ENCODE measurements at regions not wholly inside any gene's neighbourhood (a gene's known extent, or its start where the extent isn't known, plus 50 kb on each side); places are given as distances from the start of the nearest gene placed in this dataset.

DNA sequence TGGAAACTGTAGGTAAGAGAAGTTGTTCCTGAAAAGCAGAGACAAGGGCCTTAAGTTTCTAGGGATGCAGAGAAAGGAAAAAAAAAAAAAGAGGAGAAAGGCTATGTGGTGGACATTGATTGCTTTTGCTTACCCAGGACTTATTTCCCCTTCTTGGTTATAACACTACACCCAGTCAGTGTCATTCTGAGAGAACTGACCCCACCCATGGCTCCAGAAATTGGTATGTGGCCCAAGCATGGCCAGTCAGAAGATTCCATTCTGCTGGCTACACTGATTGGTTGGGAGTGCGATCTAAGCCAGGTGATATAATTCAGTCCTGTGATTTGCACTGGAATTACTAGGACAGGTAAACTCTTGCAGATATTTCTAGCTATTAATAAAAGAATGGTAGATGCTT is 62.2 kb upstream of the EXOC4 start:
- no CpG with 5 or more reads among the region's 1 CpG for WGBS (ENCODE audit: extremely low coverage, insufficient read length, low lambda C conversion rate)
- Mint-ChIP-seq H3K4me1 (peaks cover 14 to 22% of the 10 kb centered on the region in 2 experiments), H3K4me3 (no peak overlapping the region), H3K27ac (no peak overlapping the region), H3K36me3 (ENCODE audit: insufficient read depth in 1 of 3, low read depth in 3 of 3) (no peaks in the 10 kb centered on the region), H3K9me3 (no peaks in the 10 kb centered on the region), H3K27me3 (ENCODE audit: low read depth) (no peaks in the 10 kb centered on the region)
- no peak overlapping the region for H3K27ac ChIP-seq (ENCODE audit: insufficient read length, low read depth, low read length)
- no peak overlapping the region for H3T11ph ChIP-seq (ENCODE audit: low read length)
- no peak overlapping the region for H3K4me2 ChIP-seq (ENCODE audit: insufficient read depth, insufficient read length, low read length)
- H2AFZ ChIP-seq (ENCODE audit: low read length), result no peak overlapping the region
- no peak overlapping the region for H3K18ac ChIP-seq (ENCODE audit: insufficient read length, low read depth, low read length)
- no peak overlapping the region for H4K5ac ChIP-seq (ENCODE audit: insufficient read length, low read depth, low read length)
- no peak overlapping the region for H3K9ac ChIP-seq (ENCODE audit: extremely low read depth, insufficient read length, low read length)
- H2BK5ac ChIP-seq (ENCODE audit: insufficient read length, low read length), result no peak overlapping the region
- no peak overlapping the region for H3K14ac ChIP-seq (ENCODE audit: insufficient read depth, low read length)
- H4K20me1 ChIP-seq (ENCODE audit: control insufficient read depth, insufficient read depth, insufficient read length), result no peaks in the 10 kb centered on the region
- no peak for DNase-seq
- H3K4me1 ChIP-seq (ENCODE audit: insufficient read depth, low read length), result peaks cover 8% of the 10 kb centered on the region; the same call in 1 of the 2 replicates
- H4K91ac ChIP-seq (ENCODE audit: insufficient read length, low read depth, low read length), result no peak overlapping the region
- no peaks in the 10 kb centered on the region for H3K79me2 ChIP-seq (ENCODE audit: insufficient read depth, low read length)
- no peaks in the 10 kb centered on the region for H3K79me1 ChIP-seq (ENCODE audit: insufficient read depth, low read depth, low read length, poor library complexity, severe bottlenecking)
- H3K56ac ChIP-seq (ENCODE audit: insufficient read length, low read depth, low read length), result no peak overlapping the region
- H2BK120ac ChIP-seq (ENCODE audit: low read depth, low read length, poor library complexity, severe bottlenecking), result no peak overlapping the region
- no peak overlapping the region for H3K4ac ChIP-seq (ENCODE audit: low read depth, low read length)
- H2BK20ac ChIP-seq (ENCODE audit: low read depth, low read length, poor library complexity, severe bottlenecking), result no peak overlapping the region
- TF ChIP-seq, protein P1, sequence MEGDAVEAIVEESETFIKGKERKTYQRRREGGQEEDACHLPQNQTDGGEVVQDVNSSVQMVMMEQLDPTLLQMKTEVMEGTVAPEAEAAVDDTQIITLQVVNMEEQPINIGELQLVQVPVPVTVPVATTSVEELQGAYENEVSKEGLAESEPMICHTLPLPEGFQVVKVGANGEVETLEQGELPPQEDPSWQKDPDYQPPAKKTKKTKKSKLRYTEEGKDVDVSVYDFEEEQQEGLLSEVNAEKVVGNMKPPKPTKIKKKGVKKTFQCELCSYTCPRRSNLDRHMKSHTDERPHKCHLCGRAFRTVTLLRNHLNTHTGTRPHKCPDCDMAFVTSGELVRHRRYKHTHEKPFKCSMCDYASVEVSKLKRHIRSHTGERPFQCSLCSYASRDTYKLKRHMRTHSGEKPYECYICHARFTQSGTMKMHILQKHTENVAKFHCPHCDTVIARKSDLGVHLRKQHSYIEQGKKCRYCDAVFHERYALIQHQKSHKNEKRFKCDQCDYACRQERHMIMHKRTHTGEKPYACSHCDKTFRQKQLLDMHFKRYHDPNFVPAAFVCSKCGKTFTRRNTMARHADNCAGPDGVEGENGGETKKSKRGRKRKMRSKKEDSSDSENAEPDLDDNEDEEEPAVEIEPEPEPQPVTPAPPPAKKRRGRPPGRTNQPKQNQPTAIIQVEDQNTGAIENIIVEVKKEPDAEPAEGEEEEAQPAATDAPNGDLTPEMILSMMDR (conservative IDR thresholded peaks at IDR 0.05), result no peak
- H2BK12ac ChIP-seq (ENCODE audit: insufficient read length, low read depth, low read length), result no peak overlapping the region
- H2AK5ac ChIP-seq (ENCODE audit: insufficient read length, low read length), result no peak overlapping the region
- H3K23me2 ChIP-seq (ENCODE audit: insufficient read length, low read depth, low read length, poor library complexity, severe bottlenecking), result no peaks in the 10 kb centered on the region
- H4K8ac ChIP-seq (replicated peaks; ENCODE audit: insufficient read length, low read depth, low read length), result no peak overlapping the region
- no peaks in the 10 kb centered on the region for H3K27me3 ChIP-seq (ENCODE audit: insufficient read depth, low read length)
- H3K9me3 ChIP-seq (ENCODE audit: control insufficient read depth, low read depth, low read length), result no peaks in the 10 kb centered on the region
- no peak overlapping the region for H3K23ac ChIP-seq (ENCODE audit: insufficient read length, low read depth, low read length)
- H2BK15ac ChIP-seq (ENCODE audit: low read depth, low read length), result no peak overlapping the region
